NCI-H1930 (cell line): ENCODE measurements at regions not wholly inside any gene's neighbourhood (a gene's known extent, or its start where the extent isn't known, plus 50 kb on each side); places are given as distances from the start of the nearest gene placed in this dataset.

Experiments
- DNase-seq, 2 experiments: peaks; one replicate each; lab custom pipeline; 2025; lab: John Stamatoyannopoulos, UW

- DNase-seq: no peak
Measured at GRCh38 chr2:150903055-150903454, 358.6 kb downstream of the RBM43 start.

GRCh38 chr2:150900913-150901312 is 360.8 kb downstream of the RBM43 start:
- no peak for DNase-seq

DNA sequence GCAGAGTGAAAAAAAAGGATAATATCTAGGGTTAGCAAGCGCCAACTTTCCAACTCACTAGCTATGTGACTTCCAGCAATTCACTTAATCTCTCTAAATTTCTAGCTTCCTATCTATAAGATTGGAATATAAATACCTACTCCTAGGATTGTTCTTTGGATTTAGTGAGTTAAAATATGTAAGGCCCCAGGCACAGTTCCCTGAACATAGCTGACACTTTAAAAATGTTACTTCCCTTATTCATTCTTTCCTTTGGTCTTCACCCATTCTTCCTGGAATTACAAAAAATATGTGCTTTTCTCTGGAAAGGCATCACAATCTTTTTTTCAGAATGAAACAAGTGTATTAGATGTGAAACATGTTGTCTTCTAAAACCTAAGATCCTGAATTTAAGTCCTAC is 365.7 kb downstream of the RBM43 start:
- DNase-seq: no peak

- no peak for DNase-seq
Measured at GRCh38 chr2:150889141-150889540, 372.5 kb downstream of the RBM43 start.

DNA sequence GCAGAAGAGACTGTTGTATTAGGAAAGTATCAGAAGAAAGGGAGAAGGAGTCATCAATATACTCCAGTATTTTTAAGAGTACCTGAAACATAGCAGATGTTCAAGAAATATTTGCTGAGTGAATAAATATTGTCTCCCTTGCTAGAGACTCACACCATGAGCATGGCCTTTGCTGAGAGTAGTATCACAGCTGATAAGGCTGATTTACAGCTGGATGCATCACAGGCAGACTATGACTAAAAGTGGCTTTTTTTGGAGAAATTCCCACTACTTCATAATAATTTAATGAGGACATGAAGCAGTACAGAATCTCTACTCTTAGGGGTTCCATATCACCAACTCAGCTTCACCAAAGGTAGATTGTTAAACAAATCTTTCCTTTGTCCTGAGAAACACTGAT is 373.3 kb downstream of the RBM43 start:
- no peak for DNase-seq

GRCh38 chr2:150887926-150888325 is 373.7 kb downstream of the RBM43 start:
- no peak for DNase-seq

DNA sequence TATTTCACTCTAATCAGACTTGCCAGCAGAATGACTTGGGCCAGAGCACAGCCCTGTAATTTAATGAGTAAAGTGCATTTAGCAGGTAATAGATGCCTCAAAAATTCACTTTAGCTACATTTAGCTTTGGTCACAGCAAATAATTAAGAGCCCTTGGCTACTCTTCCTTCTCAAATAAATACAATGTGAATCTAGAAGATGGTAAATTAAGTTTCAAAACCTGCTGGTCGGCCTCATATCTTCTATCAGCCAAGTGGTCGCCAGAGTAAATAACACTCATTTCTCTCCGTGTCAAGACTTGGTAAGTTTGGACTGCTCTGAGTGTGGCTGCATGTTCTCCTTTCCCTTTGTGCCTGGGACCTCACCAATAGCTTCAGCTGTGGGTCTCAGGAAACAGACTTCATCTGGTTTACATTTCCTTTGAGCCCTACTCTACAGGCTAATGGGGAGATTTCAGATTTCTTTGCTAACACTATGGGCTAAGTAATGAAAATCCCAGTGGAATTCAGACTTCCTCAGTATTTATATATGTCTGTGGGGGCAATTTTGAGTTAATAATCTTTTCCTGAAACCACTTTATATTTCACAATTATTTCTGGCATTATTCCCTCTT is 375.8 kb downstream of the RBM43 start:
- no peak for DNase-seq

- DNase-seq: no peak
Measured at GRCh38 chr2:150885236-150885635, 376.4 kb downstream of the RBM43 start.

GRCh38 chr2:150883613-150883895 is 378.1 kb downstream of the RBM43 start:
- DNase-seq: no peak

DNA sequence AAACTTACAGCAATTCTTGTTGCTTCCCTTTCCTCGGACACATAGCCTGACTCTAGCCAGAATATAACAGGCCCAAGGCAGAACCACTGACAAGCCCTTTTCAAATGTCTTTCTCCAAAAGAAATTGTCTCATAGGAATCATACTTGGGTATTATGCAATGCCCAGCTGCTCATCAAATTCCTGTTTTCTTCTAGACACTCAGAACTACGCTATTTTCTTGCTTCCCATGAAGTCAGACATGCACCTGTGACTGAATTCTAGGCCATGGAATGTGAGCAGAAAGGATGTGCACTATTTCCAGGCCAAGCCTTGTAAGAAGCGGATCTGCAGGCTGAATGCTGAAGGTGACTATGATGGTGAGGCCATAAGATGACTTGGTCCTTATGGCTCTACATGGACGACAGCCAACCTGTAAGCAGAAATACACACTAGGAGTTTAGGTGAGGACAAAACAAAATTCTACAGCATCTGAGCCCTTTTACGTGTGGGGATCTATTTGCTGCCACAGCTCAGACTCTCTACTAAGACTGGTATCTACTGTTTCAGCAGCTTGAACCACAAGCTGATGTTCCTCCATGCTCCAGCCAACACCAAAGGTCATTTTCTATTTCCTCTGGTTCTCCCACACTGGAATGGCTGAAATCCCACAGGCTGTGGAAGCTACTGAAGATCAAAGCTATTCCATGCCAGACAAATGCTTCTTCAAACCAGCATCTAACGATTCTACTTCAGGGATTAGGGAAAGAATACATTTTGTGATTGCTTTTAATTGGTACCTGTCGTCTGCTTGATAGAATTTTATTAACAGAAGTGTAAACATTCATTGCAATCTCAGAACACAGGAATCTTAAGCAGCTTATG is 378.7 kb downstream of the RBM43 start:
- no peak for DNase-seq

- DNase-seq: no peak
Measured at GRCh38 chr2:150880986-150881385, 380.7 kb downstream of the RBM43 start.

DNA sequence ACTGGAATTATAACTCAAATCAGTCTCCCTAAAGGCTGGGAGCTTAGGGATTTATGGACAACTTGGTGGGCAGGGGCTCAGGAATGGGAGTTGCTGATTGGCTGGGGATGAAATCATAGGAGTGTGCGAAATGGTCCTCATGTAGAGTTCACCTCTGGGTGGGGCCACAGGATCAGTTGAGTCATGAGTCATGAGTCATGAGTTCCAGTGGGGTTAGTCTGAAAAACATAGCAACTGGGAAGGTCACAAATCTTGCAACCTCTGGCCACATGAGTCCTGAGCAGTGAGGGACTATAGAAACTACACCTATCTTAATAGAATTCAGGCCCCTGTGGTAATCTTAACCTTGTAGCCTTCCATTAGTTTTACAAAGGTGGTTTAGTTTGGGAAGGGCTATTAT is 383.3 kb downstream of the RBM43 start:
- no peak for DNase-seq

- no peak for DNase-seq
Measured at GRCh38 chr2:150876251-150876950, 385.3 kb downstream of the RBM43 start.

GRCh38 chr2:150873396-150873772 is 385.9 kb upstream of the RND3 start:
- DNase-seq: no peak

DNA sequence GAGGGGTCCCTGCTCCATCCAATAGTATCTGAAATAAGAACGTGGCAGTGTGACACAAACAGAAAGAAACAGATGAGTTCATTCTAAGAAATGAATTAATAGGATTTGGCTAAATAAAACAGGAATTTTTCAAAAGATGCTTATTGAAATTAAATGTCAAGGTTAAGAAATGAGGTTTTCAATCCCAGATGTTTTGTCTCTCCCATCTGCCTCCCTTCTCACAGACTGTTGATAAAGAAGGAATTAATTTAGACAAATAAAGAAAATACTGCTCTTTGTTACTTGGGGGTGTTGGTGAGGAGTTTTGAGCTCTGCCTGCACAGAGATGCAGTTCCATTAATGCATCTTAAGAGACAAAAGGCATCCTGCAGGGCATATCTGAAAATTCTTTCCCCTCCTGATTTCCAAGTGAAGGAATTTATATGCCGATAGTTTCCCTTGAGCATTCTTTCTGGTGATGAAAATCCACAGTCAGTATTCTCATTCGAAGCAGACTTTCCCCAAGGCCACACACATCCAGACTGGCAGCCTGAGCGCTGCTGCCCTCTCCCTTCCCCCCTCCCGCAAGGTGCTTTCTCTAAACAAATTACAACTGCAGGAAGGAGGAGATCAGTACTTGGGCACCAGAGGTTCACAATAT is 385.4 kb upstream of the RND3 start:
- DNase-seq: no peak

DNA sequence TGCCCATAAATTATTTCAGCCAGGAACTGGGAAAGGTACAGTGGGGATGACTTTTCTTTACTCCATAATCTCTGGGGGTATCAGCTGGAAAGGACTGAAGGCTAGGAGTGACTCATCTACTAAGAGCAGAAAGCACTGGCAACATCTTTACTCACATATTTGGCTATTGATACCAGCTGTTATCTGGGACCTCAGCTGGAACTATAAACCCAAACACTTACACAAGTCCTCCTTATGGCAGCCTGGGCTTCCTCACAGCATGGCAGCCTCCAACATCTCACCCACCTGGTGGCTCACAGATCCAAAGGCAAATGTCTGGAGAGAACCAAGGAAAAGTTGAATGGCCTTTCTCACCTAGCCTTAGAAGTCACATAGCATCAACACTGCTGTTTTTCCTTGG is 379.0 kb upstream of the RND3 start:
- DNase-seq: no peak

DNA sequence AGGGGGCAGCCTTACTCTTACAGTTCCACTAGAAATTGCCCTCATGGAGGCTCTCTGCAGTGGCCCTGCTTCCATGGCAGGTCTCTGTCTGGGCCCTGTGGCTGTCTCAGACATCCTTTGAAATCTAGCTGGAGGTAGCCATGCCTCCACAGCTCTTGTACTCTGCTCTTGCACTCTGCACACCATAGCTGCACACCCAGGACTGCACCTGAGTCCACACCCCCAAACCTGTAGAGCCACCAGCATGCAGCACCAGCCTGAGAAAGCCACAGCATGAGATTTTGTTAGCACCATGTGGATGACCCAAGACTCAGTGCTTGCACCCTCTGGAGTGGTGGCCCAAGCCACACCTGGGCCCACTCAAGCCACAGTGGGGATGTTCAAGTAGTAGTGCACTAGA is 376.2 kb upstream of the RND3 start:
- DNase-seq: no peak

DNA sequence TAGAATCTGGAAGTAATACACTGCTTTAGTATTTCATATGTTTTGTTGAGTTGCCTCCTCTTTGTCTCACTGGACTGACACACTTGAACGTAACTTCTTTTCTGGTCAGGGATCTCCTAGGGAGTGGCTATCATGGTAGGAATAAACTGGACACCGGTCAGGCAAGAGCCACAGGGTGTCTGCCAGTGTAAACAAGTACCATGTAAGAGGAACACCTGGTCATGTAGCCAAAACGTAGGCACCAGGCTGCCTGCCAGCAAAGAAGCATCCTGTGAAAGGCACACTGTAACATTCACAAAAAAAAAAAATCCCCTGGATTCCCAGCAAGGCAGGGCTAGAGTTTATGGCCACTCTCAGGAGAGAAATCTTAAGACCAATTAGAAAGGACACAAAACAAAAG is 372.8 kb upstream of the RND3 start:
- DNase-seq: no peak

DNA sequence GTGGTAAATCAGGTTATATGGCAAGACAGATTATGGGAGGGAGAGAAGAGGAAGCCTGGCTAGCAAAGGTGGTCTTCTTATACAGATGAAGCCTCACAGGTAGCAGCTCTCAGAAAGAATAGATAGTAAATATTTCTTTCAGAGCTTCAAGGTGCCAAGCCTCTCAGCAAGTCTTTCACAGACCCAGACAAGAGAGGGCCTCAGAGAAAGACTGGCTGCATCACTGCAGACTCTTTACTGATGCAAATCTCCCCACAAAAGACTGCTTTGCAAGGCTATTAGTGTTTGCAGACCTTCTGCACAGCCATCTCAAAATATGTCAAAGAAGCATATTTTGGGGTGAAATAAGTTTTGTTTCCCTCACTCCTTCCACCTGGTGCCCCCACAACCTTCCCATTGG is 372.4 kb upstream of the RND3 start:
- no peak for DNase-seq

GRCh38 chr2:150859162-150859561 is 371.7 kb upstream of the RND3 start:
- no peak for DNase-seq

GRCh38 chr2:150858382-150858781 is 370.9 kb upstream of the RND3 start:
- DNase-seq: no peak

GRCh38 chr2:150856596-150857281 is 369.3 kb upstream of the RND3 start:
- no peak for DNase-seq
